NB4 (cell line): ENCODE measurements at regions not wholly inside any gene's neighbourhood (a gene's known extent, or its start where the extent isn't known, plus 50 kb on each side); places are given as distances from the start of the nearest gene placed in this dataset.

ENCODE experiments used
- CTCF ChIP-seq: IDR thresholded peaks from one replicate; pipeline ENCODE4 v1.5.1; 2012; ENCODE audit warnings: low read depth, low read length
- MAX ChIP-seq: IDR thresholded peaks from 2 replicates; pipeline ENCODE4 v1.6.1; 2011; ENCODE audit warnings: low read depth, low read length

- TF ChIP-seq CTCF (no peak), MAX (no peak)
Measured at GRCh38 chr5:42898760-42899159, 87.1 kb upstream of the SELENOP start.
